Body of pancreas (tissue), 4 donors: ENCODE measurements at regions not wholly inside any gene's neighbourhood (a gene's known extent, or its start where the extent isn't known, plus 50 kb on each side); places are given as distances from the start of the nearest gene placed in this dataset.

ENCODE experiments used
- CTCF ChIP-seq, 7 experiments: fragments of 450-650 bp in 4 of 7; fragments of 200-600 bp in 3 of 7; sonication (generic) in 3 of 7; IDR thresholded peaks; one replicate each; pipeline ENCODE4 v1.5.1; 2016 to 2019; ENCODE audit warnings: antibody characterized with exemption in 7 of 7
- POLR2A ChIP-seq, 3 donors: fragments of 450-650 bp; IDR thresholded peaks; one replicate each; pipeline ENCODE4 v1.6.1; 2016; ENCODE audit warnings: antibody characterized with exemption in 3 of 3, mild to moderate bottlenecking in 2 of 3

DNA sequence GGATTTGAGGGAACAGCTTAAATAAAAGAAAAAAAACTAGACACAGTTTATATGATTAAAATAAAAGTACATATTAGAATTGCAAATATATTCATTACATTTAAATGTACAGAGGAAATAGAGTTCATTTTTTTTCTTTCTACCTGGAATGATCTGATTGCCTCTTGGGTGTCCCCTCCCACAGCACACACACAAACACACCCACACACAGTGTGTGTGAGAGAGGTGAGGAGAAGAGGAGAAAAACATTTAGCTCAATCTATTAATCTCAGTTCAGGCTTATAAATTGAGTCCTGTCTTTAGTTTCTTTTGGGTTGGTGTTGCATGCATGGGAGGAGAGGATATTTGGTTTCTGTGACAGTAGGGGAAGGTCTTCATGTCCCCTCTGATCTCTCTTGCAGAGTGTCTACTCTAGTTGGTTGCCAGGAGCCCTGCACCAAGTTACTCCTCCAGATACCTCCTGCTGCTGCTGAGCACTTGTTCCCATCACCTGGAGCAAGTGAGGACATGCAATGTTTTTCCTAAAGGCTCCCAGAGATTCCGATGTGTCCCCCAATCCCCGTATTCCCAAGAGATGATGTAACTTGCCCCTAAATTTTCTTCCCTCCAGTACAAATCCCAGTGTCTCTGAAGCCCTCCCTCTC, 50.8 kb upstream of the REG3A start:
- TF ChIP-seq POLR2A (IDR thresholded peaks at IDR 0.05) = no peak
- no peak for TF ChIP-seq CTCF (IDR thresholded peaks at IDR 0.05)
